NAMALWA (cell line): ENCODE measurements at regions not wholly inside any gene's neighbourhood (a gene's known extent, or its start where the extent isn't known, plus 50 kb on each side); places are given as distances from the start of the nearest gene placed in this dataset.

Experiments used
- DNase-seq: peaks from one replicate; pipeline ENCODE4 v3.0.0-alpha.2; 2015; ENCODE audit warnings: low spot score

DNA sequence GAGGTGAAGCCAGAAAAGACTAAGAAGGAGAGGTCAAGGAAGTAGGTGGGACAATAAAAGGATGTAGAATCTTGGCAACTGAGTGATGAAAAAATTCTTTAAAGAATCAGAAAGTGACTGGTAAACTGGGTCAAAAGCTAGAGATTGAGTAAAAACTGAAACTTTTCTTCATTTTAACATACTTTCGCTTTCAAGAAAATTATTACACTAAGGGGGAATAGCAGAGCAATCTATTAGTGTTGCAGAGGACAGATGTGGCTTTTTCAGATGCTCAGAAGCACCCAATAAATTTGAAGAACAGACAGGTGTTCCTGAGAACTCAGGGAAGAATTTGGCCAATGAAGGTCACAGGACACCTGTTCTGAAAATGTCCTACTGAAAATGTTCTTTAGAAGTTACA is 805.4 kb upstream of the ALCAM start:
- DNase-seq: no peak

DNA sequence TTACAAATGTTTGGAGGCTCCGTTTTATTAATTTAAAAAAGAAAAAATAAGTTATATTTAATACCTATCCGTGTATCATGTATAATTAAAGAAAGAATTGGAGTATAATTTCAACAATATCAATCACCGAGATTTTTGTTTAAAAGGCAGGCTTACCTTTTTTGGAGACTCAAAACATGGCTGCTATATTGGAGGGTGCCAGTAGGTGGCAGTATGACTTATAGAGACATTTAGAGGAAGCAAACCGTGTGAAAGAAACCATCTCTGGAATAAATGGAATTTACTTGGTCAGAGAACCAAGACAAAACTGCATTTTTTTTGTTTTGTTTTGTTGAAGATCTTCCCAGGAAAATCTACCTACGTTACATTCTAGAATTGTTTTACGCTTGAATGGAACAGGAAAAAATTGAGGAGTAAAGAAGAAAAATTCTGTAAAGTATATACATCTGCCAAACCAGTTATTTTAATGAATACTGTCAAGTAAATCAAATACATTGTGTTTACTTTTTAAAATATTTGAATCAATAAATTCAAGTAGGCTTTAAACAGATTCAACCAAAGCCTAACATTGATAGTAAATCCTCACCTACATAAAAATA is 802.6 kb upstream of the ALCAM start:
- peak; percentile 81 for DNase-seq

- DNase-seq: no peak
Observed at GRCh38 chr3:104566054-104566453, 800.7 kb upstream of the ALCAM start.

GRCh38 chr3:104575634-104576033 is 791.1 kb upstream of the ALCAM start:
- DNase-seq: no peak

DNA sequence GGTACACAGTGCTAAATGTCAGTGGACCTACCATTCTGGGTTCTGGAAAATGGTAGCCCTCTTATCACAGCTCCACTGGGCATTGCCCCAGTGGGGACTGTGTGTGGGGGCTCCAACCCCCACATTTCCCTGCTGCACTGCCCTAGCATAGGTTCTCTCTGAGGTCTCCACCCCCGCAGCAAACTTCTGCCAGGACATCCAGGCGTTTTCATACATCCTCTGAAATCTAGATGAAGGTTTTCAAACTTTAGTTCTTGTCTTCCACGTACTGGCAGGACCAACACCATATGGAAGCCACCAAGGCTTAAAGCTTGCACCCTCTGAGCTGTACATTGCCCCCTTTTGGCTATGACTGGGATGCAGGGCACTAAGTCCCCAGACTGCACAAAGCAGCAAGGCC is 788.2 kb upstream of the ALCAM start:
- peak; percentile 29 for DNase-seq

DNA sequence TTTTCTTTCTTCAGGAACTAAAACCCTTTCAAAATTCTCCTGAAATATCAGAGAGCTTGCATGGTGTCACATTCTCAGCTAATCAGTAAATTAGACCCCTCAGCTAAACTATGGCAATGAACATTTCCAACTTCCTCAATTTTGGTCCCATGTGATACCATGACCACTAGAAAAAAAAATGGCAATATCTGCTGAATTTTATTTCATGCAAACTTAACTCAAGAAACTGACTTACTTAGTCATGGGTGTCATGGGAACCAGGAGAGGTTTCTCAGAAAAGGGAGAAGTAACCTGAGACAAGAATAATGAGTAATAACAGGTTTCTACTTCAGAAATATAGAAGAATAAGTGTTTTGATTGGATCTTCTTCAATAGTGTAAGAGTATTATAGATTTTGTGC is 784.6 kb upstream of the ALCAM start:
- no peak for DNase-seq

- no peak for DNase-seq
Observed at GRCh38 chr3:104584682-104585081, 782.0 kb upstream of the ALCAM start.

- DNase-seq: no peak
Observed at GRCh38 chr3:104586344-104586743, 780.4 kb upstream of the ALCAM start.

GRCh38 chr3:104588442-104588841 is 778.3 kb upstream of the ALCAM start:
- no peak for DNase-seq

- no peak for DNase-seq
Observed at GRCh38 chr3:104591776-104592175, 774.9 kb upstream of the ALCAM start.

DNA sequence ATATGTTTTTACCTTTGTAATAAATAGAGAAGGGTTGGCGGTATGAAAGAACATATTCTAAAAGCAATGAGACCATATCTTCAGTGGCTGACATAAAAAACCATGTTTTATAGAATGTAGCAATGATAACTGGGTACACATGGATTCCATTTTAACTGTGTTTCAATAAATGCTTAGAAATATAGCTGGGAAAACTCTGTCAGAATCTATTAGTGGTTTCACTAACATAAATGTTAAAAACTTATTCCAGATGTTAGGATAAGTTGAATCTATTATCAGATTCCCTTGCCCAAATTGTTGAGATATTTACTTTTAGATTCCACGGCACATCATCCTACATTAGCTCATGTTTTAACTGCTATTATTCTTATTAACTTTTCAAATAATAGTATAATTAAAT is 772.2 kb upstream of the ALCAM start:
- no peak for DNase-seq

DNA sequence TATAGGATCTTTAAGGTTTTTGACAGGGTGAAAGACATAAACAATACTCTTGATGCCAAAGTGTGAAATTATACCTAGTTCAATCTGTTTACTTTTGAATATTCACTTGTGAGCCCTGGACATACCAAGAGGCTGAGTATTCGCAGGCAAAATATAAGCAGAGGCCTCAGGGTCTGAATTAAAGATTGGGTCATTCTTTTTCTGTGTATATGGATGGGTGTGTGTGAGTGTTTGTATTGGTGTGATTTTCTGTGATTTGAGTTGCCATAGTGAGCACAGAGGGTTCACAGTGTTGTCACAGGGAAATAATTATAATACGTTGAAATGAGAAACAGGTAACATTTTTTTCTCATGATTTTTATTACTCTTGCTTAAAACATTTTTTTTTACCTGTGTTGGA is 770.7 kb upstream of the ALCAM start:
- no peak for DNase-seq

DNA sequence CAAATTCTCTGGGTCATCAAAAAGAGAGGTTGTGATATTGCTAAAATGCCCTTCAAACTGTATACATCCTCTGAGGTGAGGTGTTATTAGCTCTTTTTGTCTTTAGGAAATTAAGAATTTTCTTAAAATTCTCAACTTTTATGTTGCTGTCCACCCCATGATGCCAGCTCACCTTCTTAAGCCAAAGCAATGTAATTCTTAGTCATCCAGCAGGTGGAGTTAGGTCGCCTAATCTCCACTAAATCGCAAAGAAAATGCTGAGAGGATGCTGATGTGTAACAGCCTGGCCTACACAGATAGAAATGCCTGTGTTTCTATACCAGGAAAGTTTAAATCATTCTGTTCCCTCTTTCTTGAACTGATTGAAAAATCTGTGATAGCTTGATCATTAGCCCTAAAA is 770.2 kb upstream of the ALCAM start:
- peak; percentile 71 for DNase-seq

GRCh38 chr3:104598848-104599511 is 767.7 kb upstream of the ALCAM start:
- no peak for DNase-seq

DNA sequence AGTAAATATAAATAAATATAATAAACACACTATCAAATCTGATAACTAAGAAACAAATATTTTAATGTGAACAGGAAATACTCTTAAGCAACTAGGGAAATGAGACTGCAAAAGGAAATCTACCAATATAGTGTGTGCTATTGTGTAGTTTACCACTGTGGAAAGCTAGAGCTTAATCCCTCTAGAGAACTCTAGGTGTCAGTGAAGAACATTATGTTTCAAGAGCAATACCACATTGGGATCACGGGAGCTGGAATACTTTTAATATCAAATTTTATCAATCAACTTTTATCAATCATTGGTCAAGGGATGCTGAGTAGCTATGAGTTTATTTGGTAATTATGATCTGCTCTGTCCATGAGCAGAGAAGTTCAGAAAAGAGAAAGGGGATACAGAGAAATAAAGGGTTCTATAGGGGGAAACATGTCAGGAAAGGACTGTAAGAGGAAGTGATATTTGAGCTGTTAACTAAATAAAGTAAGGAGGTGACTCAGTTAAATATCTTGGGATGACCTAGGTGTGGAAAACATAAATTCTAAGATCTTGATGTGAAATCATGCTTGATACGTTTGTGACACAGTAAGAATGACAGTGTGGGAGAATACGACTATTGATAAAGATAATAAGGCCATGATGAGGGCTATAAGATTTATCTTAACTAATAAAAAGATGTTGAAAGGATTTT is 762.2 kb upstream of the ALCAM start:
- DNase-seq: no peak

GRCh38 chr3:104606812-104607211 is 759.9 kb upstream of the ALCAM start:
- DNase-seq: no peak

DNA sequence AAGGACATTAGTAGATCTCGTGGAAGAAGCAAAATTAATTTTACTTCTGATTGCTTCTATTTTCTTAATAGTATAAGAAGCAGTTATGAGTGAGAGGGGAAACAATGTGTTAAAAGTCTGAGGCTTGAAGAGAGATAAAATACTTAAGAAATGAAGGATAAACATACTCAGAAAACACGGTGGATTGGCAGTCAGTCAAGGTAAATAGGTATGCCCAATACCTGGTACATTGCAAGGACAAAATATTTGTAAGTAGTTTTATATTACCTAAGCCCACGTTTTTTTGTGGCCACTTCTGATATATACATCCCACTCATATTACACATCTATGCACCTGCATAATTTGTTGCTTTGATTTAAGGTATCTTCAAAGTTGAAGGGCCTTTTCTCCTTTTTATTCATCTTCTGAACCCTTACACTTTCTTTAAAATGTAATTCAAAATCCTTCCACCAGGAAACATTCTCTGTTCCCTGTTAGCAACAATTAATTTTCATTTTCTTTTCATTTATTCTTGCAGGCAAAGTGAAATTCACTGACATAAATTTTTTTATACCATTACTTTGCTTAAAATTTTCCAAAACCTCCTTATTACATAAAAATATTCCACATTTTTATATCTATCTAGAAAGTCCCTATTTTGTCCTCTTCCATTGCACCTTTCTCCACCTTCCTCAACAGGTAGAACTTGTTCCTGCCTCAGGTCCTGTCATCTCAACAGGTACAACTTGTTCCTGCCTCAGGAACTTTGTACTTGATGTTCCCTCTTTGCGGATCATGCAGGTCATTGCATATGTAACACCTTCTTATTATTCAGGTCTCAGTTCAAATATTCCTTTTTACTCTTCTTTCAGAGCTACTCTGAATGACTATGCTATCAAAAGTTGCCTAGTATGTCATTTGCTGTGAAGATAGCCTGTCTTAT is 755.7 kb upstream of the ALCAM start:
- DNase-seq: no peak

DNA sequence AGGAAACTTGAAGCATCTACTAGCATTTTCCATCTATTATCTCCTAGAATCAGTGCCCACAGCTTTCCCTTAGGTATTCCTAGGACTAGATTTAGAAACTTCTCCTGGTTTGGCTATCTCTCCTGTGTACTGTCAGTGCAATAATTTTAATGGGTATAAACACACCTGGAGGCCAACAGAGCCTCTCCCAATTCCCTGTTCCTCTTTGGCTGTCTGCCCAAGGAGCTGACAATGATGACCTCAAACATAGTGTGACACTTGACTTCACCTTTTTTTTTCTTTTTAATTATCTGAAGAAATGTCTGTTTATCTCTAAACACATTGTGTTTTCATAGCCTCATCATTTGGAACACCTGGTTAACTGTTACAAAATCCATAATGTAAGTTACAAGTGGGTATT is 754.5 kb upstream of the ALCAM start:
- DNase-seq: no peak

DNA sequence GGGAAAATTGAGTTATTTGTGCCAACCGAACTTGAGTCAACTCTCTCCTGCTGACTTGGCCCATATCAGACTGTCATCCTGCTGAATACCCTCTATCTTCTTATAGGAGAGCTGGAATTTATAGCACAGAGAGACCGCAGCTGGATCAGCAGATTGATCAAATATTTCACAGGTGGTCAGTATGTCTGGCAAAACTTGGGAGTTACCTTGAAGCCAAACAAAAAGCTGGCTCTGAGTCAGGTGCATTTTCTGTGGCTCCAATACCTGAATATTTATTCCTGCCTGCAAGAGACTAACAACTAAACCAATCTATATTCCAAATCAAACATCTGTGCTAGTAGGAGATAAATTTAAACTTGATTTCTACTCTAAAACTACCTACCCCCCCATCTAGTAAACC is 752.1 kb upstream of the ALCAM start:
- no peak for DNase-seq

DNA sequence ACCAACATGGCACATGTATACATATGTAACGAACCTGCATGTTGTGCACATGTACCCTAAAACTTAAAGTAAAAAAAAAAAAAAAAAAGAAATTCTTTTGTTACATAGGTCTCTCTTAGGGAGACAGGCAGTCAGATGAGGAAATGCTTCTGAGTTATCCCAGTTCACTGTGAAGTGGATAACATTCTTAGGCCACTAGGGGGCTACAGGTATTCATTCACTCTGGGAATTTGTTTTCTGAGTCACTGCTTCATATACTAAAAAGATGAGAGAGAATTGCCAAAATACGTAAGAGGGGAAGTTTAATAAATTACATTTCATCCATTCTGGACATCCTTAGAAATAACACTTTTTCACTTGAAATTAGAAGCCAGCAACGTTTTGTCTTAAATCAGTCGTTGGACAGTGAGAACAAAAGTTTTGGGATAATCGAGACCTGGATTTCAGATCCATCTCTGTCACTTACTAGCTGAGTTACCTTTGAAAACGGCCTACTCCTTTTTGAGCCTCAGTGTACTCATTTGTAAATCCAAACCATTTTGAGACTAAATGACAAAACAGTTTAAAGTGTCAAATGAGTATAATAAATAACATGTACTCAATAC is 738.4 kb upstream of the ALCAM start:
- DNase-seq: peak; percentile 54

DNA sequence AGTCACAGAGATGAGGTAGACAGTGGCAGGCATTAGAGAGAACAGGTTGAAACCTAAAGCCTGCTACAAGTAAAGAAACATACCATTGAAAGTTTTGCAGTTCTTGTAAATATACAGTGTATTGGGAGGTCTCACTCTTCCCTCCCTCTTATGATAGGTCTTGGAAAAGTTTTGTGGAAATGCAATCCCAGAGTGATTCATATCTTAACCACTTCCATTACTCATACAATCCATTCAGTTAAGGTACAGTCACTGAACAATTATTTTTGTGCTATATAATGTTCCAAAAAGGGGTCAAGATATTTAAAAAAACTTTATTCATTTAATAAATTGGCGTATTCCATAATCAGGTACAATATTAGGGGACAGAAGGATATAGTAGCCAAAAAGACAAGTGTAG is 737.7 kb upstream of the ALCAM start:
- DNase-seq: no peak

GRCh38 chr3:104631254-104631653 is 735.5 kb upstream of the ALCAM start:
- no peak for DNase-seq
